Keratinocyte (primary cell): ENCODE measurements at regions not wholly inside any gene's neighbourhood (a gene's known extent, or its start where the extent isn't known, plus 50 kb on each side); places are given as distances from the start of the nearest gene placed in this dataset.

Source experiments
- DNase-seq: peaks from one replicate; pipeline ENCODE4 v3.0.0-alpha.2; 2011; ENCODE audit warnings: low read depth, missing footprints, low spot score
- FAIRE-seq: peaks from 2 replicates; lab custom pipeline; 2011; peaks lifted over from hg19 to GRCh38; lab: Jason Lieb, UNC
- H2AFZ ChIP-seq: 2 replicates; pipeline ENCODE4 v1.6.0; 2012; ENCODE audit warnings: low read length, control low read depth, inconsistent platforms; ENCODE audit not compliant: control insufficient read depth
- H3K27ac ChIP-seq: 2 replicates; pipeline ENCODE4 v1.5.1; 2011; ENCODE audit warnings: low read length; ENCODE audit not compliant: control insufficient read depth, insufficient read depth
- H3K27me3 ChIP-seq: 3 replicates; pipeline ENCODE4 v1.6.0; 2011; ENCODE audit warnings: low read length; ENCODE audit not compliant: control insufficient read depth, insufficient read depth; ENCODE audit errors: extremely low read depth
- H3K36me3 ChIP-seq, 2 experiments: 2 replicates in 1 of 2; 3 replicates in 1 of 2; pipeline ENCODE4 v1.5.1; 2011; ENCODE audit warnings: low read length in 2 of 2, mild to moderate bottlenecking in 1 of 2; ENCODE audit not compliant: control insufficient read depth in 2 of 2, insufficient read depth in 2 of 2; ENCODE audit errors: extremely low read depth in 1 of 2
- H3K4me1 ChIP-seq: 3 replicates; pipeline ENCODE4 v1.5.1; 2011; ENCODE audit warnings: low read length; ENCODE audit not compliant: control insufficient read depth, insufficient read depth; ENCODE audit errors: extremely low read depth
- H3K4me2 ChIP-seq: 3 replicates; pipeline ENCODE4 v1.6.0; 2011; ENCODE audit warnings: low read depth, low read length; ENCODE audit not compliant: control insufficient read depth, insufficient read depth; ENCODE audit errors: extremely low read depth
- H3K4me3 ChIP-seq, 3 experiments: fragments of 200-600 bp in 1 of 3; sonication (generic) in 1 of 3; 2 replicates in 2 of 3; 3 replicates in 1 of 3; pipeline ENCODE4 v1.5.1; 2011 to 2016; ENCODE audit warnings: low read length in 3 of 3, mild to moderate bottlenecking in 3 of 3, control low read depth in 2 of 3, inconsistent platforms in 1 of 3, low read depth in 1 of 3, mixed read lengths in 1 of 3, mixed run types in 1 of 3, moderate library complexity in 1 of 3; ENCODE audit not compliant: control insufficient read depth in 2 of 3, insufficient read depth in 2 of 3; ENCODE audit errors: extremely low read depth in 1 of 3
- H3K79me2 ChIP-seq: 2 replicates; pipeline ENCODE4 v1.6.0; 2012; ENCODE audit warnings: low read length; ENCODE audit not compliant: control insufficient read depth, insufficient read depth
- H3K9ac ChIP-seq: 3 replicates; pipeline ENCODE4 v1.6.0; 2011; ENCODE audit warnings: low read length; ENCODE audit not compliant: control insufficient read depth, insufficient read depth; ENCODE audit errors: extremely low read depth
- H3K9me1 ChIP-seq: 3 replicates; pipeline ENCODE4 v1.6.0; 2011; ENCODE audit warnings: low read length; ENCODE audit not compliant: control insufficient read depth, insufficient read depth; ENCODE audit errors: extremely low read depth
- H3K9me3 ChIP-seq: 2 replicates; pipeline ENCODE4 v1.5.1; 2012; ENCODE audit warnings: low read depth, low read length; ENCODE audit not compliant: control insufficient read depth
- H4K20me1 ChIP-seq: 3 replicates; pipeline ENCODE4 v1.6.0; 2011; ENCODE audit warnings: low read length; ENCODE audit not compliant: control insufficient read depth, insufficient read depth; ENCODE audit errors: extremely low read depth
- EZH2 ChIP-seq: IDR thresholded peaks from one replicate; pipeline ENCODE4 v1.6.1; 2012; ENCODE audit warnings: inconsistent platforms, mild to moderate bottlenecking, low read length, moderate library complexity
- dilution Hi-C: fragments of 300-500 bp; cut with MboI; formaldehyde crosslinking; loops from one replicate; pipeline ENCODE4 v1.7.0; 2020; ENCODE audit warnings: low sequenced_read_pairs; ENCODE audit not compliant: extremely low pct_ligation_motif_present
- TF ChIP-seq, protein P1 (sequence below), 3 experiments: IDR thresholded peaks in 1 of 3; conservative IDR thresholded peaks in 1 of 3; optimal IDR thresholded peaks in 1 of 3; 2 replicates in 2 of 3; 3 replicates in 1 of 3; pipeline versions ENCODE3 to v1.5.1; 2011; ENCODE audit warnings: low read length in 3 of 3, mild to moderate bottlenecking in 3 of 3, moderate library complexity in 2 of 3, control low read depth in 1 of 3, inconsistent platforms in 1 of 3; ENCODE audit not compliant: insufficient read depth in 2 of 3; ENCODE audit errors: extremely low read depth in 1 of 3

DNA sequence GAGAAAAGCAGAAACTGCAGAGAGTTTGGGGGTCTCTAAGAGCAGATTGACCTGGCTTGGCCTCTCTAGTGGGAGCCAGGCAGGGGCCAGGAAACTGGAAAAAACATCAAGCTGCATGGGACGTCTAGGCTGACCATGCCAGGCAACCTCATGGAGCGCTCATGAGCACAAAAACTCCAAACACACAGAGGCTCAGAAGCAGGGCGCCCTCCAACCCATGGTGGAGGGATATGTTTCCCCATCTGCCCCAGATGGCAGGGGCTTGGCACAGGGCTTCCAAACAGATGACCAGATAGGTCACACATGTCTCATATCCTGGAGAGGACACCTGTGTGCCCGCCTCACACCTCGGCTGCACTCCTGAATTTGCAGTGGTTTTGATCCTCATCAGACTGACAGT lies 879.0 kb downstream of the UQCRFS1 start:
- Histone ChIP-seq H3K9ac (no peak overlapping the region), H3K9me3 (peaks cover 8% of the 10 kb centered on the region), H3K9me1 (no peaks in the 10 kb centered on the region), H3K79me2 (no peaks in the 10 kb centered on the region), H4K20me1 (no peaks in the 10 kb centered on the region), H3K4me3 (no peak overlapping the region), H2AFZ (no peak overlapping the region), H3K36me3 (no peaks in the 10 kb centered on the region), H3K27me3 (no peaks in the 10 kb centered on the region), H3K4me2 (no peak overlapping the region), H3K27ac (no peak overlapping the region), H3K4me1 (no peaks in the 10 kb centered on the region)
- dilution Hi-C loops, result no loop called here
- FAIRE-seq, result no peak
- no peak for DNase-seq
- TF ChIP-seq EZH2, result no peak
- TF ChIP-seq, protein P1, sequence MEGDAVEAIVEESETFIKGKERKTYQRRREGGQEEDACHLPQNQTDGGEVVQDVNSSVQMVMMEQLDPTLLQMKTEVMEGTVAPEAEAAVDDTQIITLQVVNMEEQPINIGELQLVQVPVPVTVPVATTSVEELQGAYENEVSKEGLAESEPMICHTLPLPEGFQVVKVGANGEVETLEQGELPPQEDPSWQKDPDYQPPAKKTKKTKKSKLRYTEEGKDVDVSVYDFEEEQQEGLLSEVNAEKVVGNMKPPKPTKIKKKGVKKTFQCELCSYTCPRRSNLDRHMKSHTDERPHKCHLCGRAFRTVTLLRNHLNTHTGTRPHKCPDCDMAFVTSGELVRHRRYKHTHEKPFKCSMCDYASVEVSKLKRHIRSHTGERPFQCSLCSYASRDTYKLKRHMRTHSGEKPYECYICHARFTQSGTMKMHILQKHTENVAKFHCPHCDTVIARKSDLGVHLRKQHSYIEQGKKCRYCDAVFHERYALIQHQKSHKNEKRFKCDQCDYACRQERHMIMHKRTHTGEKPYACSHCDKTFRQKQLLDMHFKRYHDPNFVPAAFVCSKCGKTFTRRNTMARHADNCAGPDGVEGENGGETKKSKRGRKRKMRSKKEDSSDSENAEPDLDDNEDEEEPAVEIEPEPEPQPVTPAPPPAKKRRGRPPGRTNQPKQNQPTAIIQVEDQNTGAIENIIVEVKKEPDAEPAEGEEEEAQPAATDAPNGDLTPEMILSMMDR (optimal IDR thresholded peaks at IDR 0.05 in 1 of 3, IDR thresholded peaks at IDR 0.05 in 1 of 3, conservative IDR thresholded peaks at IDR 0.05 in 1 of 3; ENCODE audit: extremely low read depth in 1 of 3, insufficient read depth in 2 of 3, low read length in 3 of 3), result no peak

DNA sequence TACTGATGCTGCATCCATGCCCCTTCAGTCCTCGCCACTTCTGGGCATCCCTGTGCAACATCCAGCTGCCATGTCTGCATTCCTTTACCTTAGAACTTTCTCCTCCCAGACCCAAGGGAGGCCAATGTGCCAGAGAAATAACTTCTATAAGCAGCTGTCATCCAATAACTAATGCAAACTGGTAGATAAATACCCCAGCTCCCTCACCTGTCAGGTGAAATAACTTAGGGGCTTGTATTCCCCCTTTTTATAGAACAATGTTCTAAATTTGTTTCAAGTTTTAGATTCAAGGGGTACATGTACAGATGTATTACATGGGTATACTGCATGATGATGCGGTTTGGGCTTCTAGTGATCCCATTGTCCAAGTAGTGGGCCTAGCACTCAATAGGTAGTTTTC lies 880.1 kb downstream of the UQCRFS1 start:
- no peak overlapping the region for H3K4me3 ChIP-seq
- no peak overlapping the region for H2AFZ ChIP-seq
- H3K27me3 ChIP-seq, result no peaks in the 10 kb centered on the region
- dilution Hi-C loops, result no loop called here
- H3K9me3 ChIP-seq, result peaks cover 8% of the 10 kb centered on the region
- H3K9ac ChIP-seq, result no peak overlapping the region
- no peak overlapping the region for H3K4me2 ChIP-seq
- H3K9me1 ChIP-seq, result no peaks in the 10 kb centered on the region
- H3K4me1 ChIP-seq, result no peaks in the 10 kb centered on the region
- no peak for TF ChIP-seq EZH2
- TF ChIP-seq, protein P1 (optimal IDR thresholded peaks at IDR 0.05 in 1 of 3, IDR thresholded peaks at IDR 0.05 in 1 of 3, conservative IDR thresholded peaks at IDR 0.05 in 1 of 3; ENCODE audit: extremely low read depth in 1 of 3, insufficient read depth in 2 of 3, low read length in 3 of 3), result no peak
- H3K79me2 ChIP-seq, result no peaks in the 10 kb centered on the region
- FAIRE-seq (no peak), DNase-seq (no peak)
- no peak overlapping the region for H3K27ac ChIP-seq
- H4K20me1 ChIP-seq, result no peaks in the 10 kb centered on the region
- no peaks in the 10 kb centered on the region for H3K36me3 ChIP-seq
